OCI-M1 (cell line): ENCODE measurements at regions not wholly inside any gene's neighbourhood (a gene's known extent, or its start where the extent isn't known, plus 50 kb on each side); places are given as distances from the start of the nearest gene placed in this dataset.
A peak's percentile ranks its signal among the peaks of the same experiment; 100 is the strongest.

ENCODE experiments used
- DNase-seq: peaks from one replicate; lab custom pipeline; 2025; lab: John Stamatoyannopoulos, UW

DNA sequence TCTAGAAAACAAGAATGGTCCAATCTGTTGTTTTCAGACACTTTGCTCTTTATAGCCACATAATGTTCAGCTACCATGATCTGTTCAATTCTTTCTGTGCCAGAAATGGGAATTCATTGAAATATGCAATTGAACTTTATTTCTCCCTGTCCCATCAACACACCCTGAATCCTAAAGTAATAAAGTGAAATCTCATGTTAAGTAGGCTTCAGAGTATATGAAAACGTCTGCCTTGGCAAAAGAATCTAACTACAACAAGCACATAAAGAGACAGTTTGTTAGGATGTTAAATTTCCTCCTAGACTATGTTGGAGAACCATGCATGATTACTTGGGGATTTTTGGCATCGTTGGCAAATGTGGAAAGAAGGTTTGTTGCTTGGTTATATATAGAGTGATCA is 722.7 kb downstream of the XPNPEP1 start:
- DNase-seq: no peak

DNA sequence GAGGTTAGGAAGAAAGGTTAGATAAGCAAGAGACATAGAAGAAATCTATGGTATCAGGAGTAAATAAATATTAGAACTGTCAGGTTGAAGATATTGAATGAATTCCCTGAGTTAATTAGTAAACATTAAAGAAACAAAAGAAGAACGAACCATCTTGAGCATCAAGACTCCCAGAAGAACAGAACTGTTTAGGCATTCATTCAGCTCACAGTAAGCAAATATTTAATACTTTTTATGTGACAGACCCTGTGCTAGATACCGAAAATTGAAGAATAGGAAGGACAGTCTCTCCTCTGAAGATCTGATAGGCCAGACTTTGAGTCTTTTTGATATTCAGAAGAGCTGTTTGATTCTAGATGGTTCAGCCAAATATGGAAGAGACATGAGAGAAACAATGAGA is 731.5 kb downstream of the XPNPEP1 start:
- no peak for DNase-seq

DNA sequence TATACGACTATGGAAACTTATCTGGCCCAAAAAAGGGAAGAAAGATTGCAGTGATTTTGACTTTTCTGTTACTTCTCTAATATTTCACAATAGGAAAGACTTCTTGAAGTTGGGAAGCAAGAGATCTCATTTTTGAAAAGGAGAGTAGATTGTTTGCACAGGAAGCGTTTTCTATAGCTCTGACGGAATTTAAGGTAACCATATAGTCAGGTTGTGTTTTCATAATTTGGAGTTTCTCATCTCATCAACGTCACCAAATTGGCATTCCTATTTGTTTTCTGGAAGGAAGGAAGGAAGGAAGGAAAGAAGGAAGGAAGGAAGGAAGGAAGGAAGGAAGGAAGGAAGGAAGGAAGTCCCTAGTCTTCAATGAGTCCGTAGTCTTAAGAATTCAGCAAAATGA is 732.0 kb downstream of the XPNPEP1 start:
- DNase-seq: no peak

DNA sequence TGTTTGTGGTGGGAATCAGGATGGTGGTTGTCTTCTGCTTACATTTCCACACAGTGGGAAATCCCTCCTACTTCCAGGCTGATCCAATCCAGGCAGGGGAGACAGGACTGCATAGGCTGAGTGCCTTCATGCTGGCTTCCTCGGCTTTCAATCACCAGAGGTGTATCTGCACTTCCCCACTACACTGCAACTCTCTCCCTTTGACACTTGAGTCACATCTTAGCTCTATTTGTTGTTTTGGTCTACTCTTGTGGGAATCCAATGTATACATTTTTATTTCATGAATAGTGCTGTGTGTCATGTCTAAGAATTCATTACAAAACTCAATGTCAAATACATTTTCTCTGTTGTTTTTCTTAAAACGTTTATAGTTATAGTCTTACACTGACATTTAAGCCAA is 735.6 kb downstream of the XPNPEP1 start:
- no peak for DNase-seq

DNA sequence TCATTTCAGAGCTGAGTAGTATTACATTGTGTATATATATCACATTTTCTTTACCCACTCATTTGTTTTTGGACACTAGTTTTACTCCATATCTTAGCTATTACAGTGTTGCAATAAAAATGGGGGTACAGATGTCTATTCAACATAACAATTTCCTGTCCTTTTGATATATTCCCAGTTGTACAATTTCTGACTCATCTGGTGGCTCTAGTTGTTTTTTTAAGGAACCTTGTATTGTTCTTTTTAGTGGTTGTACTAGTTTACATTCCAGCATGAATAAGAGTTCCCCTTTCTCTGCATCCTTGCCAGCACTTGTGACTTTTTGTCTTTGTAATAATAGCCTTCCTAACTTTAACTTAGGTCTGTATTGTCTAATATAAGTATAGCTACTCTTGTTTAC is 739.9 kb downstream of the XPNPEP1 start:
- DNase-seq: no peak

DNA sequence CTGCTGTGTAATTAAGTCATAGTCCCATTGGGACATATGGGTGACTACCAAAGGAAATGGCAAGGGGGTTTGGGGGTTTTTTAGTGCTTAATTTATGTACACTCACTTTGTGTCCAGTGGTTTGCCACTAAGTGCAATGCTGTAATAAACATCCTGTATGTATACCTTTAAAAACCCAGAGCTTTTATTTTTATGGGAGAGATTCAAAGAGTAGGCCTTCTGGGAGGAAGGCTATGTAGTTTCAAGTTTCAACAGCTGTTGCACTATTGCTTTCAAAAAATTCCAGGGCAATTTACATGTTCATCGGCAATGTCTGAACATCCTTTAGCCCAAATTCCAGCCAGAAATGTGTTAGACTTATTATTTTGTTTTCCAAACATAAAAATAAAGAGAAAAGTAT is 744.7 kb downstream of the XPNPEP1 start:
- no peak for DNase-seq

DNA sequence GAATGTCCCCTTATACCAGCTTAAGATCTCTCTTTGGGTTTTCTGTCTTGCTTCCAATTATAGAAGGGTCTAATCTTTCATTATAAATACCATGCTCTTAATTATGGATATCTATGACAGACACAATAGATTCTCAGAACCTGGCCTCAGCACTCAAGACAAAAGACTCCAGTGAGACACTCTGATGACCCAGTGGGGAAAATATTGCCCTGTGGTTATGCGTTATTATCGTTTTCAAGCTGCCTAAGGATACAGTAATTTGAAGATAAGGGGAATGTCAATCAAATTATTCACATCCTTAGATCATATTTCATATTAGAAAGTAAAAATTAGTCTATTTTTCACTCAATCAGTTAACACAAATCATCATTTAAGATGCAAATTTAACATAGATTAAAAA is 748.8 kb downstream of the XPNPEP1 start:
- no peak for DNase-seq

DNA sequence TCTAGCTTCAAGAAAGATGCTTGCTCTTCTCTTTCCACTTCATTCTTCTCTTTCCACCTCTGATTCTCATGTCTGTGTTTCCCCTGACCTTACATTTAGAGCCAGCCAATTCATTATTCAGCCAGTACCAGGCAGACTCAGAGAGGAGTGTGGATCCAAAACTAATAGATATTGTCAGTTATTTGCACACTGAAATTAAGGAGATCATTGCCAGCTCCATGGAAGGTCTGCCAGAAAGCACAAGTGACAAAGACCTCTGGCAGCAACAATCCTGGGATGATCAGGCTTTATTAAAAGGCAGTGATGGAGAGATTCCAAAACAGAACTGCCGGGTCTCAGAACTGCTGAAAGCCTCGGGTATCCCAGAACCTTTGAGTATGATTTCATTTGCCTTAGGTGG is 749.4 kb downstream of the XPNPEP1 start:
- DNase-seq: no peak

DNA sequence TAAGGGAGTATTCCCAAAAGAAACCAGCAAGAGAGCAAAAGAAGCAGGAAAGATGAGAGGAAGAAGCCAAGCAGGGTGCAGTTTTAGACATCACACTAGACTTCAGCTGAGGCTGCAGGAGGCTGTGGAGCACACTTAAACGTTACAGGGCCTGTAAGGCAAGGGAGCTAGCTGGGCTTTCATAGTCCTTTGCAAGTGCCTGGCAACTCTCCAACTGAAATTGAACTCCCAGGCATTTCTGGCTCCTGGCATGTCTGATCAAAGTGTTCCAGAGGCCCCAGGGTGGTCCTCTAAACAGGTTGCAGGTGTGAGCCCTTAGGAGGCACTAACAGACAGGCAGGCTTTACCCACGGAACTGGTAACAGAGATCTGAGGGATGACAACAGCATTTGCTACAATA is 750.2 kb downstream of the XPNPEP1 start:
- DNase-seq: no peak

DNA sequence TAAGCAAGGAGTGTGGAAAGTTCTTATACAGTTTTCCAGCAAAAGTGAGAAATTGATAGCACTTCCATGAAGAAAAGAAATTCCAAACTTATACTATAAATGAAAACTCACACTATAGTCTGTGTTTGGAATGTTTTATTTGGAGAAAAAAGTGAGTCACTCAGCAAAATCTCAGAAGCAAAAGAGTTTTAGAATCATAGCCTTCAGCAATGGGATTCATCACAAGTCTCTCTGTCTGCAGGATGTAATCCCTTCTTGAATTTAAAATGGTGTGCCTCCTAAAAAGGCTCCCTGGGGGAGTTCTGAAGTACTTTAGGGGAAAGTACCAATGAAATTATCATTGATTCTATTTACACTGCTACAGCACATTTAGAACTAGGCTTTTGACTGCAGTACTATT is 756.4 kb downstream of the XPNPEP1 start:
- DNase-seq: no peak

DNA sequence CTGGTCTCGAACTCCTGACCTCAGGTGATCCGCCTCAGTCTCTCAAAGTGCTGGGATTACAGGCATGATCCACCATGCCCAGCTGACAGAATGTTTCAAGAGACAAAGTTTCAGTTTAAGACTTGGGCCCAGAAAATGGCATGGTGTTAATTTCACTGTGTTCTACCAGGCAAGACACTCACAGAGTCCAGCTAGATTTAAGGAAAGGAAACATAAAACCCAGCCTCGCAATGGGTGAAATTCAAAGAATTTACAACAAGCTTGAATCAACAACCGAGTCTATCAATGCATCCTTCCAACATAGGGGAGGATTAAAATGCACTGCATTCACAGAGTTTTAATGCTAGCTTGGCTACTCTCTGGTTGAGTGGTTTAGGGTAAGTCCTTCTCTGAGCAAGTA is 764.0 kb downstream of the XPNPEP1 start:
- DNase-seq: no peak

DNA sequence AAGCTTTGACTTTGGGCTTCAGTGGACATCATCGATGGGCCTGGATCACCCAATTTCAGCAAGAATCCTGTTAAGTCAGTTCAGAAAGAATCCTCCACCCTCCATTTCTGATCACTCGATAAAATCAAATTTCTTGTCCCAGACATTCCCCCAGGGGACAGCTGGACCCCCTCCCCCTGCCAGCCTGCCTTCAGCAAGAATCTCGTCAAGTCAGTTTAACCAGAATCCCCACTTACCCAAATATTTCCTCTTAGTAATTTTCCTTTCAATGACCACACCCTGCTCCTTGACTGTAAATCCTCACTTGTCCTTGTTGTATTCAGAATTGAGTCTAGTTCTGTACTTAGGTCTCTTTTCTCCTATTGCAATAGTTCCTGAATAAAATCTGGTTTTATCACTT is 766.9 kb downstream of the XPNPEP1 start:
- no peak for DNase-seq

DNA sequence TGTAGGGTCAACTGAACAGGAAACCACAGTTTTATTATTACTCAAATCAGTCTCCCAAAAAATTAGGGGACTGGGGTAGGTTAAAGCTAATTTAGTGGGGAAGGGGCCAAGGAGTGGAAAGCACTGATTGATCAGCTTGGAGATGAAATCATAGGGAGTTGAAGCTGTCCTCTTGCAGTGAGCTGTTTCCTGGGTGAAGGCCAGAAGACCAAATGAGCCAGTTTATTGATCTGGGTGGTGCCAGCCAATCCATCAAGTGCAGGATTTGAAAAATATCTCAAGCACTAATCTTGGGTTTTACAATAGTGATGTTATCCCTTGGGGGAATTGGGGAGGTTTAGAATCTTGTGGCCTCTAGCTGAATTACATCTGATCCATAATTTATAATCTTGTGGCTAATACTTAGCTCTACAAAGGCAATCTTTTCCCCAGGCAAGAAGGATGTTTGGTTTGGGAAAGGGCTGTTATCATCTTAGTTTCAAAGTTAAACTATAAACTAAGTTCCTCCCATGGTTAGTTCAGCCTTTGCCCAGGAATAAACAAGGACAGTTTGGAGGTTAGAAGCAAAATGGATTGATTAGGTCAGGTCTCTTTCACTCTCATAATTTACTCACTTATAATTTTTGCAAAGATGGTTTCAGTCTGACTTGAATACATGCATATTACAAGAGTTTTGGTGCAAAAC is 773.5 kb downstream of the XPNPEP1 start:
- DNase-seq: no peak

DNA sequence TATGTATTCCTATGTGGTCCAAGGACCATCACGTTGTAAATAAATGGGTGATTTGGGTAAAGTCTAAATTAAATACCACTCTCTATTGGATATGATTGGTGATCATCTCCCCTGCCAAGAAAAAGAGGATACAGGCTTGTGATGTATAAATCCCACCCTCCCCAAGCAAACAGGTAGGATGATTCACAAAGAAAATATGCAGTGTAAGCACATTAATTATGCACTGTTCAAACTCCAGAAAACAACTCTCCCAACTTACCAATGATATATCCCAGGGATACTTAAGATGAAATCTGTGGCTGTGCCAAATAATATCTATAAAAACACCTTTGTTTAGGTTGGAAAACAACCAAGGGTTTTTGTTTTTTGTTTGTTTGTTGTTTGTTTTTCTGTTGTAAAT is 795.9 kb downstream of the XPNPEP1 start:
- no peak for DNase-seq

DNA sequence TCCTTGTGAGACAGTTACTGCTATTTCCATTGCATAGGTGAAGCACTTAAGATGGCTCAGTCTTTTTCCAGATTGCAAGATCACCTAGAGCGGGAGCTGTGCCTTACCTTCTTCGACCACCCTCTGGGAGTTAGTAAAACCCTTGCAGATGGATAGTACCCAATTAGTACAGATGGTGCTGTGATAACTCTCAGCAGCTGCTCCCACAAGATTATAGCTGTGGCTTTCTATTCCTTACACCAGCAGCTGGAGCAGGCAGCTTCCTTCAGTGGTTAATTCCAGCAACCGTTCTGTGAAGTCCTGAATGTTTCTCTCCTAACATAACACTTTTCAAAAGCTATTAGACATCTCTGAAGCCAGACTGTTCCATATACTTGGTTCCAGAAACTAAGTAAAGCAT is 796.8 kb downstream of the XPNPEP1 start:
- DNase-seq: no peak

DNA sequence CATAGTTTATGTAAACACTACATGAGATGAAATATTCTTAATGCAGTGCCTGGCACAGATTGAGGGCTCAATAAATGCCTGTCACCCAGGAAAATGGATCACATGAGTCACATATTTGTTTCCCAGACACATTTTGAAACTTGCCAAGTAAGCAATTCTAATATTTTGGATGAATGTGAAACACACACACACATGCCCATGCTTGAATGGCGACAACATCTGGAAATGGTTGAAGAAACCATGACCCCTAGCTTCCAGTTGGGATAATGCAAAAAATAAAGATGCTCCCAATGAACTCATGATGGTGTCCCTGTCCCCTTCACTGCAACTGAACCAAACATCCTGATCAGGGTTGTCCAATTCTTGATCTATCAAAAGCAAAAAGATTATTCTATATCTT is 797.3 kb downstream of the XPNPEP1 start:
- peak; percentile 11 for DNase-seq

DNA sequence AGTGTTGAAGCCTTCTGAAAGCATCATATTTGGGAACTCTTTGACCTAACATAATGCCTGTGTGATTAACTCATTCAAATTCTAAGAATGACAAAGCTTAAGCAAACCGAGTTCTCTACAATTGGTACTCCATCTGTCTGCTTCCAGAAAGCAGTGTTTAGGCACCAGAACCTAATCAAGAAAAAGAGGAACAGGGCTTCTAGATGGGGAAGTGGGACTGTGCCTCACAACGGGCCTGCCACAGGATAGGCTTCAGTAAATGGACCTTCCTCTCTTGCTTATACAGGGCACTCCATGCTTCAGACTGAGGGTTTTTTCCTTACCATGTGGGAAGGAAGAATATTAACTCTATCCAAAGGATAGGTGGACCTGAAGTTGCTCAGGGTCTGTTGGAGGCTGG is 808.1 kb downstream of the XPNPEP1 start:
- DNase-seq: peak; percentile 19

DNA sequence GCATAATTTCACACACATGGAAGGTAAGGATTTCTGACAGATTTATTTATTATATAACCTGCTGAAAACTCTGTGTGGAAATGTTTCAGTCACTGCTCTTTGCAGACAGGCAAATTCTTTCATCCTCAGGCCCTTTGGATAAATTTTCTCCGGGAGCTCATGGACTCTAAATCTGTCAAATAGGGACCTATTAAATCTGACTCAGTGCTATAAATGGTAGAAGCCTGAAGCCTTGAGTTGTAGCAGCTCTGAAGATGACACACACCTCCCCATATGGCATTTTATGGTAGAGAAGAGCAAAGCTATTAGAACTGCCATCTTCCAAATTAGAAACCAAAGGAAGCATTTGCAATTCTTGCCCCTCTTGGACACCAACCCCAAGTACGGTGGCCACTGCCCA is 808.7 kb downstream of the XPNPEP1 start:
- DNase-seq: no peak

DNA sequence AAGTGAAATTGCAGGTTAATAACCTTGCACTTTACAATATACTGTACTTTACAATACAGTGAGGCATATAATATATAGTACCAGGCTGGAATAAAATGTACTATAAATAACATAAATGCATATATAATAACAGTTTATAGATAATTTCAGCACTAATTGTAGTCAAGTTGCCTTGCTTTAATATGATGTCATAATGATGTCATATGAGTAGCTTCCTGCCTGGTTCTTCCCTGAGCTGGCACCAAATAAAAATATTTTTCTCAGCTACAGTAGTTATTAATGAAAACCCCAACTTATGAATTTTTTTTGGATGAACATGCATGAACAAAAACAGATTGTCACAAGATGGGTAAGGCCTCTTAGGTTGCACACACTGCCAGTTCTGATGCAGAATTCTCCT is 816.7 kb downstream of the XPNPEP1 start:
- DNase-seq: no peak

DNA sequence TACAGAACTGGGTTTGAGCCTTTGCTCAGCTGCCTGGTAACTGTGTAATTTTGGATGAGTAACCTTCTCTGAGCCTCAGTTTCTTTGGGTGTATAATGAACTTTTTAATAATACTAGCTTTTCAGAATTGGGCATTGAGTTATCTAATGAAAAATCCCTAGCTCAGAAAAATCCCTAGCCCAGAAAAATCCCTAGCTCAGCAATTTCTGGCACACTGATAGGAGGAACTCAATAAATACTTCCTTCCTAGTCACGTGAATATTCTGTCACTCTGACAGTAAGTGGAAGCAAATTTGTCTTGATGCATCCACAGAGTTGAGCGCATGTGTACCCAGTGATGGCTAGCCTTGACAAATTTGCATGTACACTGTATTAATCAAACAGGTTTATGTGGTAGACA is 817.6 kb downstream of the XPNPEP1 start:
- DNase-seq: no peak

DNA sequence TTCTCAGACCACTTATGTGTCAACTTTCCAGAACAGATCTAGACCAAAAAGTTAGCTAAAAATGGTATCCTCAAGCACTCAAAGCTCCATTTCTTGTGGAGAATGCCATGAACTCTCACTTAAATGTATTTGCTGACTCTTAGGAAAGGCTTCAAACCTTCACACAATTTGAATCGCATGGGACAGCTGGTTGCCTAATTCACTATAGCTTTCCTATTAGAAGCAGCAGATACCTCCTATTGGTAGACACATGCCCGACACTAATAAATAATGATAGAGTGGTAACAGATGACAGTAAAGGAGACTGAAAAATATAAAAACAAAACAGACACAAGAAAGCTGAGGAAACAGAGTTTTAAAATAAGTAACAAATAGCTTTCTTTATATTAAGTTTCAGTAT is 818.5 kb downstream of the XPNPEP1 start:
- DNase-seq: no peak

DNA sequence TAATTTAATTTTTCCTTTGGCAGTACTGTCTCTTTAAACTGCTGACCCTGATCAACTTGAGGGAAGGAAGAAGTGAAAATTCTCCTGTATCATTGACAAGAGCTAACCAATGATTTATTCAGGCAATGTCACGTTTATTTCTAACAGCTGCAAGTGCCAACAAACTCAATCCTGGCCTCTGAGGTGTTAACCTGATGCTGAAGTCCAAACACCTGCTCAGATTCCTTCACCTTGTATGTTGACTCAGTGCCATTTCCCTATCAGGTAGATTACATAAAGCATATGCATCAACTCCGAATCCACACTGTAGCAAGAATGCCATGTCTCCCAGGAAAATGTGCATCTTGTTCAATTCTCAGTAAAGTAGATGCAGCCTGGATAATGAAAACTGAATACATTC is 820.0 kb downstream of the XPNPEP1 start:
- no peak for DNase-seq

DNA sequence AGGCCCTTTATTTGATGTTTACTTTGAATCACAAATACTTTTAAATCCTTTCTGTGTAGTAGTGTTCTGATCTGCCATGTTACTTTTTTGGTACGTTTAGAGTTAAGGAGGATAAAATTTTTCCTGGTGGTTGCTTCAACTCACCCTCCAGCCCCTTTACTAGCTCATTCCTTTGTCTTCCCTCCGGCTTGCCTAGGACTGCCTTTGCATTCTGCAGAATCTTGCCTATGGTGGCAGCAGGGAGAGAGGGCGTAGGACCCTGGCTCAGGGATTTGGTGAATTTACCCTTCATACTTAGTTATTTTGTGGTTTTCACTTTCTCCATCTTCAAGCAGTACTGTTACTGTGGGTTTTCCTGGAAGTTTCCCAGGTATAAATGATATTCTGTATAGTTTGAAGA is 833.5 kb downstream of the XPNPEP1 start:
- no peak for DNase-seq

DNA sequence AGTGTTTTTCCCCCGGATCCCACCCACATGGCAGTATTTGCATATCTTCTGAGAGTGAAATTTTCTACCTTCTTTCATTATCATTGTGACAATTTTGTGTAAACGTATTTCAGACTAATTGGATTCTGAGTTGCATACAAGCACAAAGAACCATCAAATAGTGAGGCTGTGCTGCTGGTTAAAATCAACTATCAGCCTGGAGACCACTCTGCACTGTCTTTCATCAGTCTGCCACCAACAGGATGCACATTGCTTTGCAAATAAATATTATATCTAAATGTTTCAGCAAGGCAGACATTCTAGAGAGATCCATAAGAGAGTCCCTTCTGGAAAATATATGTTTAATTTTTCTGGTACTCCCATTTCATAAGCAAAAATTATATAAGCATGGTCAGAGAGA is 851.8 kb downstream of the XPNPEP1 start:
- DNase-seq: no peak

DNA sequence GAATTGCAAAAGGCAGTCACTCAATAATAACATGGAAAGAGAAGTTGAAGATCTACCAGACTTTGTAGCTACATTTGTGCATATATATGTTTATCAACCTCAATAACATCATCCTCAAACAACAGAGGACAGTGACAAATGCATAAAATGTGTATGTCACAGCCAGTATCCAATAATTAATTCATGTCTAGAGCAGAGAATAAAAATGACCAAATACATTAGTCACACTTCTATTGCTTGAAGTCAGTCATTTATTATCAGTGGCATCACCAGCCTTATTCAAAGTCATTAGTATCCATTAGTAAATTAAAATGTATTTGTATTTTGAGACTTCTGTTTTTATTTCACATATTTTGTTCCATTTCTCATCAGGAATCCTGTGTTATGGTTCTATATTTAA is 852.8 kb downstream of the XPNPEP1 start:
- DNase-seq: no peak
